IMR-90 (cell line): ENCODE measurements at regions not wholly inside any gene's neighbourhood (a gene's known extent, or its start where the extent isn't known, plus 50 kb on each side); places are given as distances from the start of the nearest gene placed in this dataset.

Source experiments
- ATAC-seq: fragments of 200-7000 bp; cut with Tn5 transposase; 2 replicates; pipeline ENCODE4 v1.9.1; 2020; ENCODE audit warnings: low read depth, mild to moderate bottlenecking, moderate library complexity
- BruUV-seq: library from RNA; stranded (reverse); fragments of 400-500 nt; replicated peaks from 2 replicates; lab custom pipeline; 2021; lab: Mats Ljungman, UMichigan
- CTCF ChIA-PET: fragments of 300-600 bp; formaldehyde crosslinking; extraction: SDS; loops from one replicate; lab custom pipeline; 2021; ENCODE audit warnings: antibody characterized with exemption; lab: Yijun Ruan, JAX
- POLR2A ChIA-PET: fragments of 300-600 bp; sonication (Branson Sonifier 250); formaldehyde crosslinking; loops from one replicate; lab custom pipeline; 2022; ENCODE audit warnings: antibody characterized with exemption; ENCODE audit not compliant: unreplicated experiment; lab: Charles Lee
- DNase-seq: peaks from one replicate; pipeline ENCODE4 v3.0.0; 2013
- H2AFZ ChIP-seq: replicated peaks from 2 replicates; pipeline ENCODE3; 2013; ENCODE audit warnings: low read length, mild to moderate bottlenecking; ENCODE audit not compliant: poor library complexity
- H2AK5ac ChIP-seq: 2 replicates; pipeline ENCODE4 v1.6.1; 2013; ENCODE audit warnings: low read depth, low read length, inconsistent platforms
- H2AK9ac ChIP-seq: replicated peaks from 2 replicates; pipeline ENCODE3; 2013; ENCODE audit warnings: mild to moderate bottlenecking, low read depth, low read length, moderate library complexity; ENCODE audit not compliant: poor library complexity
- H2BK120ac ChIP-seq: 2 replicates; pipeline ENCODE4 v1.6.1; 2013; ENCODE audit warnings: low read depth, low read length, inconsistent platforms
- H2BK15ac ChIP-seq: 3 replicates; pipeline ENCODE4 v1.6.1; 2013; ENCODE audit warnings: low read depth, low read length, inconsistent platforms
- H2BK20ac ChIP-seq: 2 replicates; pipeline ENCODE4 v1.6.1; 2013; ENCODE audit warnings: low read depth, mild to moderate bottlenecking, inconsistent platforms, low read length, moderate library complexity
- H2BK5ac ChIP-seq: 2 replicates; pipeline ENCODE4 v1.6.1; 2013; ENCODE audit warnings: mild to moderate bottlenecking, low read depth, low read length, inconsistent platforms; ENCODE audit not compliant: poor library complexity, severe bottlenecking
- H3K14ac ChIP-seq: replicated peaks from 2 replicates; pipeline ENCODE4 v1.6.1; 2013; ENCODE audit warnings: low read depth, low read length, inconsistent platforms
- H3K18ac ChIP-seq: 2 replicates; pipeline ENCODE4 v1.6.1; 2013; ENCODE audit warnings: low read depth, low read length, control low read depth
- H3K23ac ChIP-seq: 2 replicates; pipeline ENCODE4 v1.6.1; 2013; ENCODE audit warnings: low read depth, low read length, inconsistent platforms
- H3K27ac ChIP-seq: 2 replicates; pipeline ENCODE4 v1.5.1; 2013; ENCODE audit warnings: mild to moderate bottlenecking, control low read depth, low read length; ENCODE audit not compliant: insufficient read depth
- H3K27me3 ChIP-seq: 2 replicates; pipeline ENCODE4 v1.6.1; 2013; ENCODE audit warnings: low read length; ENCODE audit not compliant: control insufficient read depth, insufficient read depth
- H3K36me3 ChIP-seq: 2 replicates; pipeline ENCODE4 v1.6.1; 2013; ENCODE audit warnings: low read length, mixed read lengths; ENCODE audit not compliant: control insufficient read depth, insufficient read depth
- H3K4ac ChIP-seq: 2 replicates; pipeline ENCODE4 v1.6.1; 2013; ENCODE audit warnings: low read depth, low read length, inconsistent platforms
- H3K4me1 ChIP-seq: 2 replicates; pipeline ENCODE4 v1.6.1; 2013; ENCODE audit warnings: low read length, mixed read lengths; ENCODE audit not compliant: control insufficient read depth, insufficient read depth
- H3K4me2 ChIP-seq: 2 replicates; pipeline ENCODE4 v1.6.1; 2013; ENCODE audit warnings: low read depth, mild to moderate bottlenecking, control low read depth, low read length, moderate library complexity
- H3K4me3 ChIP-seq: 2 replicates; pipeline ENCODE4 v1.5.1; 2013; ENCODE audit warnings: low read depth, mild to moderate bottlenecking, control low read depth, low read length, moderate library complexity; ENCODE audit not compliant: insufficient read depth
- H3K56ac ChIP-seq: 2 replicates; pipeline ENCODE4 v1.6.1; 2013; ENCODE audit warnings: low read length, inconsistent platforms; ENCODE audit not compliant: insufficient read depth; ENCODE audit errors: extremely low read depth
- H3K79me1 ChIP-seq, 2 experiments: 2 replicates each; pipeline ENCODE4 v1.6.1; 2013; ENCODE audit warnings: low read length in 2 of 2, inconsistent platforms in 1 of 2, low read depth in 1 of 2
- H3K9ac ChIP-seq: 2 replicates; pipeline ENCODE4 v1.6.1; 2013; ENCODE audit warnings: low read depth, low read length, control low read depth
- H3K9me1 ChIP-seq: 2 replicates; pipeline ENCODE4 v1.6.1; 2013; ENCODE audit warnings: low read length, inconsistent platforms; ENCODE audit not compliant: insufficient read depth
- H3K9me3 ChIP-seq: 2 replicates; pipeline ENCODE4 v1.6.1; 2013; ENCODE audit warnings: low read length; ENCODE audit not compliant: control insufficient read depth, insufficient read depth
- H4K20me1 ChIP-seq: 2 replicates; pipeline ENCODE4 v1.6.1; 2013; ENCODE audit warnings: low read length, inconsistent platforms; ENCODE audit not compliant: insufficient read depth
- H4K5ac ChIP-seq: 2 replicates; pipeline ENCODE4 v1.6.1; 2013; ENCODE audit warnings: mild to moderate bottlenecking, low read depth, low read length, control low read depth
- H4K8ac ChIP-seq, 2 experiments: 2 replicates each; pipeline ENCODE4 v1.6.1; 2013; ENCODE audit warnings: low read depth in 2 of 2, low read length in 2 of 2, control low read depth in 1 of 2, inconsistent platforms in 1 of 2
- H4K91ac ChIP-seq: 2 replicates; pipeline ENCODE4 v1.6.1; 2013; ENCODE audit warnings: low read depth, low read length, inconsistent platforms; ENCODE audit not compliant: insufficient read depth
- CEBPB ChIP-seq: IDR thresholded peaks from 2 replicates; pipeline ENCODE4 v1.6.1; 2012; ENCODE audit warnings: low read depth, low read length, improper control_type of control experiment
- FOS ChIP-seq: fragments of 150-350 bp; IDR thresholded peaks from 2 replicates; pipeline ENCODE4 v1.6.1; 2016; ENCODE audit warnings: low read depth, low read length
- MAFK ChIP-seq: IDR thresholded peaks from 2 replicates; pipeline ENCODE4 v1.6.1; 2012; ENCODE audit warnings: low read depth, low read length, improper control_type of control experiment
- MAZ ChIP-seq: IDR thresholded peaks from 2 replicates; pipeline ENCODE4 v1.6.1; 2012; ENCODE audit warnings: low read depth, mild to moderate bottlenecking, low read length, improper control_type of control experiment, moderate library complexity, borderline replicate concordance
- MXI1 ChIP-seq: IDR thresholded peaks from 2 replicates; pipeline ENCODE4 v1.6.1; 2012; ENCODE audit warnings: low read depth, mild to moderate bottlenecking, low read length, moderate library complexity, borderline replicate concordance
- RAD21 ChIP-seq: IDR thresholded peaks from 2 replicates; pipeline ENCODE4 v1.6.1; 2012; ENCODE audit warnings: low read length, improper control_type of control experiment
- RFX5 ChIP-seq: IDR thresholded peaks from 2 replicates; pipeline ENCODE4 v1.8.0; 2012; ENCODE audit warnings: low read depth, mild to moderate bottlenecking, low read length, moderate library complexity
- SMC3 ChIP-seq: fragments of 150-350 bp; IDR thresholded peaks from 2 replicates; pipeline ENCODE4 v1.6.1; 2016; ENCODE audit warnings: low read depth, mild to moderate bottlenecking, antibody characterized with exemption, low read length, moderate library complexity
- USF2 ChIP-seq: fragments of 150-350 bp; IDR thresholded peaks from 2 replicates; pipeline ENCODE4 v1.6.1; 2017; ENCODE audit warnings: mild to moderate bottlenecking, antibody characterized with exemption, low read length, low read depth
- WGBS, 2 experiments: methylation state at CpG; one replicate each; pipeline versions ENCODE4 v1.1.5 to v1.1.7; 2013; ENCODE audit warnings: missing lambda C conversion rate in 2 of 2; ENCODE audit not compliant: insufficient read length in 1 of 2; ENCODE audit errors: extremely low coverage in 2 of 2; 5-methylcytosine and 5-hydroxymethylcytosine counted together
- dilution Hi-C: fragments of 300-500 bp; cut with HindIII; formaldehyde crosslinking; loops from one replicate; pipeline ENCODE4 v1.14.3; 2018; ENCODE audit warnings: low sequenced_read_pairs; ENCODE audit not compliant: unreplicated experiment
- in situ Hi-C: fragments of 300-500 bp; cut with MboI; formaldehyde crosslinking; loops from 3 replicates; pipeline ENCODE4 v1.14.3; 2019; ENCODE audit warnings: low sequenced_read_pairs, inconsistent platforms, mixed read lengths
- intact Hi-C: fragments of 100-400 bp; cut with micrococcal nuclease; formaldehyde crosslinking; loops from 2 replicates; pipeline ENCODE4 v1.10.0; 2022
- TF ChIP-seq, protein P1 (sequence below): fragments of 150-350 bp; IDR thresholded peaks from 2 replicates; pipeline ENCODE4 v1.6.1; 2016; ENCODE audit warnings: low read depth, mild to moderate bottlenecking, low read length, moderate library complexity, borderline replicate concordance

DNA sequence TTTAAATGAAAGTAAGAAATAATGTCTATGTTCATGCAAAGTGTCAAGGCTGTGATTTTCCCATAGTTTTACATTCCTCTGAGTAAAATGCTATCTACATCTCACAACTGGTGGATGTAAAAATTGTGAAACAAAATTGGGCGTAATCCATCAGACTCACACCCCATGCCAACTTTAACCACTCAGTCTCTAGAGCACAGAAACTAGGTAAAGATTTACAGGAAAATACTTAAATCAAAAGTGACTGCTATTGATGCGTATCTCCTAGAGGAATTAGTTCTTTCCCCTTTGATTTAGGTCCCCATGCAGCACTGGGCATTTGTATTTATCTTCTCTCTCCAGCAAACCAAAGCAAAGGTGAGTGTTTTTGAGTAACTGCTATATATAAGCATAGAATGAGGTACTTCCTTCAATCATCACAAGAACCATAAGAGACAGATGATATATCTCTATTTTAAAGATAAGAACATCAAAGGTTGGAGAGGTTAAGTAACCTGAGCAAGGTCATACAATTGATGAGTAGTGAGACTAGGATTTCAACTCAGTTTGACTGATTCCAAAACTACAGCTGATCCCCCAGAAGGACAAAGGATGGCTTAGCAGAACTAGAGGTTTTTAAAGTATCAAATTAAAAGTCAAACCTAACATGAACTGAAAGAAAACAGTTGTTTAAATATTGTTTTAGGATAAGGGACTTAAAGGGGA, 594.0 kb upstream of the ACVR2A start:
- H3K36me3 ChIP-seq: no peaks in the 10 kb centered on the region
- no peak overlapping the region for H2BK120ac ChIP-seq
- no peak overlapping the region for H4K5ac ChIP-seq
- no peak overlapping the region for H2BK20ac ChIP-seq
- no TSS peak for BruUV-seq
- no peak overlapping the region for H3K27ac ChIP-seq
- DNase-seq: no peak
- no peak overlapping the region for H2AFZ ChIP-seq
- no peak overlapping the region for H3K18ac ChIP-seq
- intact Hi-C loops (no loop called here), dilution Hi-C loops (no loop called here), in situ Hi-C loops (no loop called here)
- no peaks in the 10 kb centered on the region; the same call in 1 of the 2 replicates for H3K9me3 ChIP-seq
- no peak for TF ChIP-seq RAD21
- no peak for TF ChIP-seq USF2
- no peak for TF ChIP-seq FOS
- TF ChIP-seq MXI1: no peak
- TF ChIP-seq SMC3: no peak
- TF ChIP-seq MAFK: no peak
- no peak for TF ChIP-seq MAZ
- TF ChIP-seq, protein P1, sequence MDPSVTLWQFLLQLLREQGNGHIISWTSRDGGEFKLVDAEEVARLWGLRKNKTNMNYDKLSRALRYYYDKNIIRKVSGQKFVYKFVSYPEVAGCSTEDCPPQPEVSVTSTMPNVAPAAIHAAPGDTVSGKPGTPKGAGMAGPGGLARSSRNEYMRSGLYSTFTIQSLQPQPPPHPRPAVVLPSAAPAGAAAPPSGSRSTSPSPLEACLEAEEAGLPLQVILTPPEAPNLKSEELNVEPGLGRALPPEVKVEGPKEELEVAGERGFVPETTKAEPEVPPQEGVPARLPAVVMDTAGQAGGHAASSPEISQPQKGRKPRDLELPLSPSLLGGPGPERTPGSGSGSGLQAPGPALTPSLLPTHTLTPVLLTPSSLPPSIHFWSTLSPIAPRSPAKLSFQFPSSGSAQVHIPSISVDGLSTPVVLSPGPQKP: no peak
- TF ChIP-seq CEBPB: no peak
- TF ChIP-seq RFX5: no peak
- H4K8ac ChIP-seq: no peak overlapping the region
- no peak overlapping the region for H3K14ac ChIP-seq
- no peak overlapping the region for H3K23ac ChIP-seq
- H3K4ac ChIP-seq: no peak overlapping the region
- no peak overlapping the region for H3K4me3 ChIP-seq
- no peak overlapping the region for H2BK5ac ChIP-seq
- no peak overlapping the region for H3K56ac ChIP-seq
- H3K27me3 ChIP-seq: no peaks in the 10 kb centered on the region
- H2AK9ac ChIP-seq: no peak overlapping the region
- no peak overlapping the region for H2AK5ac ChIP-seq
- WGBS, 2 experiments: no CpG with 5 or more reads among the region's 2 CpGs
- no peaks in the 10 kb centered on the region for H3K79me1 ChIP-seq
- CTCF ChIA-PET: no interaction called here
- ATAC-seq: no peak
- no peak overlapping the region for H2BK15ac ChIP-seq
- H3K9me1 ChIP-seq: no peaks in the 10 kb centered on the region
- POLR2A ChIA-PET: no interaction called here
- H3K9ac ChIP-seq: no peak overlapping the region
- H4K91ac ChIP-seq: no peak overlapping the region
- H3K4me2 ChIP-seq: no peak overlapping the region
- H3K4me1 ChIP-seq: no peaks in the 10 kb centered on the region
- H4K20me1 ChIP-seq: no peaks in the 10 kb centered on the region
